ENCODE measurements at regions not wholly inside any gene's neighbourhood (a gene's known extent, or its start where the extent isn't known, plus 50 kb on each side); places are given as distances from the start of the nearest gene placed in this dataset.

- TF ChIP-seq CTCF (IDR thresholded peaks at IDR 0.05; ENCODE audit: extremely low read depth in 1 of 2, insufficient read depth in 1 of 2, low read depth in 1 of 2, low read length in 2 of 2) (no peak), POLR2A (IDR thresholded peaks at IDR 0.05; ENCODE audit: low read depth, low read length) (no peak), POLR2AphosphoS5 (IDR thresholded peaks at IDR 0.05; ENCODE audit: insufficient read depth, low read depth, low read length) (no peak), JUN (IDR thresholded peaks at IDR 0.05; ENCODE audit: borderline replicate concordance, insufficient read depth, insufficient read length, low read depth) (no peak), GATA2 (IDR thresholded peaks at IDR 0.05; ENCODE audit: insufficient read depth, insufficient read length, low read depth, low read length) (no peak)
These were observed 611.8 kb downstream of the TLE1 start for GRCh38 chr9:81077572-81077971.
